Bronchial epithelial cell (primary cell): ENCODE measurements at regions not wholly inside any gene's neighbourhood (a gene's known extent, or its start where the extent isn't known, plus 50 kb on each side); places are given as distances from the start of the nearest gene placed in this dataset.
"Not testable (repeated sequence)": the region's sequence is repeated elsewhere in the genome, so short reads cannot be mapped to it uniquely, and the experiment has no call there.

Source experiments
- DNase-seq: peaks from one replicate; pipeline ENCODE4 v3.0.0-alpha.2; 2010; ENCODE audit warnings: low read depth
- FAIRE-seq: peaks from 2 replicates; lab custom pipeline; 2011; peaks lifted over from hg19 to GRCh38; lab: Jason Lieb, UNC
- H3K27me3 ChIP-seq: 2 replicates; pipeline ENCODE4 v1.5.1; 2011; ENCODE audit warnings: low read length; ENCODE audit not compliant: control insufficient read depth, insufficient read depth
- H3K36me3 ChIP-seq: 2 replicates; pipeline ENCODE4 v1.5.1; 2011; ENCODE audit warnings: low read length; ENCODE audit not compliant: control insufficient read depth, insufficient read depth
- H3K4me3 ChIP-seq: 2 replicates; pipeline ENCODE4 v1.5.1; 2011; ENCODE audit warnings: mild to moderate bottlenecking, low read depth, low read length, control low read depth
- TF ChIP-seq, protein P1 (sequence below): IDR thresholded peaks from 2 replicates; pipeline ENCODE4 v1.5.1; 2011; ENCODE audit warnings: mild to moderate bottlenecking, moderate library complexity, low read length, control low read depth, inconsistent platforms; ENCODE audit not compliant: insufficient read depth, severe bottlenecking

GRCh38 chr3:98712726-98713125 is 50.4 kb upstream of the ST3GAL6 start:
- FAIRE-seq: no peak
- no peak overlapping the region for H3K4me3 ChIP-seq
- H3K27me3 ChIP-seq: no peaks in the 10 kb centered on the region
- no peaks in the 10 kb centered on the region for H3K36me3 ChIP-seq
- TF ChIP-seq, protein P1, sequence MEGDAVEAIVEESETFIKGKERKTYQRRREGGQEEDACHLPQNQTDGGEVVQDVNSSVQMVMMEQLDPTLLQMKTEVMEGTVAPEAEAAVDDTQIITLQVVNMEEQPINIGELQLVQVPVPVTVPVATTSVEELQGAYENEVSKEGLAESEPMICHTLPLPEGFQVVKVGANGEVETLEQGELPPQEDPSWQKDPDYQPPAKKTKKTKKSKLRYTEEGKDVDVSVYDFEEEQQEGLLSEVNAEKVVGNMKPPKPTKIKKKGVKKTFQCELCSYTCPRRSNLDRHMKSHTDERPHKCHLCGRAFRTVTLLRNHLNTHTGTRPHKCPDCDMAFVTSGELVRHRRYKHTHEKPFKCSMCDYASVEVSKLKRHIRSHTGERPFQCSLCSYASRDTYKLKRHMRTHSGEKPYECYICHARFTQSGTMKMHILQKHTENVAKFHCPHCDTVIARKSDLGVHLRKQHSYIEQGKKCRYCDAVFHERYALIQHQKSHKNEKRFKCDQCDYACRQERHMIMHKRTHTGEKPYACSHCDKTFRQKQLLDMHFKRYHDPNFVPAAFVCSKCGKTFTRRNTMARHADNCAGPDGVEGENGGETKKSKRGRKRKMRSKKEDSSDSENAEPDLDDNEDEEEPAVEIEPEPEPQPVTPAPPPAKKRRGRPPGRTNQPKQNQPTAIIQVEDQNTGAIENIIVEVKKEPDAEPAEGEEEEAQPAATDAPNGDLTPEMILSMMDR: no peak
- no peak for DNase-seq

- not testable (repeated sequence) for H3K4me3 ChIP-seq, H3K27me3 ChIP-seq, H3K36me3 ChIP-seq, FAIRE-seq, DNase-seq
Observed at GRCh38 chr3:98713332-98713731, 49.8 kb upstream of the ST3GAL6 start.
